HUES48 (cell line): ENCODE measurements at regions not wholly inside any gene's neighbourhood (a gene's known extent, or its start where the extent isn't known, plus 50 kb on each side); places are given as distances from the start of the nearest gene placed in this dataset.

Experiments
- H3K27ac ChIP-seq: one replicate; pipeline ENCODE4 v1.7.0; 2013; ENCODE audit warnings: low read depth, low read length, inconsistent platforms
- H3K27me3 ChIP-seq: 2 replicates; pipeline ENCODE4 v1.6.1; 2013; ENCODE audit warnings: mild to moderate bottlenecking, low read length; ENCODE audit not compliant: control insufficient read depth, insufficient read depth
- H3K36me3 ChIP-seq: 2 replicates; pipeline ENCODE4 v1.6.1; 2013; ENCODE audit warnings: low read length; ENCODE audit not compliant: control insufficient read depth, insufficient read depth
- H3K4me1 ChIP-seq: 2 replicates; pipeline ENCODE4 v1.6.1; 2013; ENCODE audit warnings: mild to moderate bottlenecking, low read length; ENCODE audit not compliant: control insufficient read depth, insufficient read depth
- H3K4me3 ChIP-seq: 2 replicates; pipeline ENCODE4 v1.5.1; 2013; ENCODE audit warnings: mild to moderate bottlenecking, low read depth, low read length
- H3K9ac ChIP-seq: 2 replicates; pipeline ENCODE4 v1.6.1; 2013; ENCODE audit warnings: mild to moderate bottlenecking, low read depth, low read length, moderate library complexity
- H3K9me3 ChIP-seq: 2 replicates; pipeline ENCODE4 v1.6.1; 2013; ENCODE audit warnings: low read length; ENCODE audit not compliant: control insufficient read depth, insufficient read depth

DNA sequence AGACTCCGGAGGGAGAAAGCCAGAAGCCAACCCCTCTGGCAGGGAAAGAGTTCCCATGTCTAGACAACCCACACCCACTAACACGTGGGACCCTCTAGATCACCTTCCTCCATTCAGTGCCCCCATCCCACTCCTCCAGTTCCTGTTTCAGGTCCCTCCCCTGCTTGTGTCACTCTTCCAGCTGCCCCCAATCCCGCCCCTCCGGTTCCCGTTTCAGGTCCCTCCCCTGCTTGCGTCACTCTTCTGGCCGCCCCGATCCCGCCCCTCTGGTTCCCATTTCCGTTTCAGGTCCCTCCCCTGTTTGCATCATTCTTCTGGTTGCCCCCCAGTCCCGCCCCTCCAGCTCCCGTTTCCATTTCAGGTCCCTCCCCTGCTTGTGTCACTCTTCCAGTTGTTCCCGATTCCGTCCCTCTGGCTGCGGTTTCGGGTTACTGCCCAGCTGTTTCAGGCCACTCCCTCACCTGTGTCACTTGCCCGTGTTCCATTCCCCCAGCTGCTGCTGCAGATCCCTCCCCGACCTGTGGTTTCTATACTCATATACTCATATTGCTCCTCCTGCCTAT is 64.8 kb upstream of the RANBP6 start:
- peak overlapping the region; percentile 53 for H3K4me3 ChIP-seq
- peaks cover 28% of the 10 kb centered on the region for H3K4me1 ChIP-seq
- no peaks in the 10 kb centered on the region for H3K36me3 ChIP-seq
- H3K27me3 ChIP-seq = no peaks in the 10 kb centered on the region
- H3K9ac ChIP-seq = peak overlapping the region; percentile 55; the same call in 1 of the 2 replicates
- peak overlapping the region; percentile 56 for H3K27ac ChIP-seq
- H3K9me3 ChIP-seq = no peaks in the 10 kb centered on the region

DNA sequence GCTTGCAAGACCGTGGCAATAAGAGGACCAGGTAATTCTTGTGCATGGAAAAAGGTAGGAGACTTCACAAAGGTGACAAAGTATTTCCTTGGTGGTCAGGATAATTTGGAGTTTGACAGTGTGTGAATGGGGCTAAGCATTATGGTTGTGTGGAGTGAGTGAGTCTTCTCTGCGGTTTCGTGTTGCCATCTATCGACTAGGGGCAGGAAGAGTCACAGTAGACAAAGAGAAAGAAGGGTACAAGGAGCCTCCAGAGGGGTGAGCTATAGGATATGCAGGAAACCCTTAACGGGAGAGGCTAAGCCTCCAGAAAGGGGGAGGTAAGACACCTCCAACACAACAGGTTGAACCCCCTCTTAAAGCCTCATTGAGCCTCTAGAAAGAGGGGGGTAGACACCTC is 64.0 kb upstream of the RANBP6 start:
- Histone ChIP-seq H3K9me3 (no peaks in the 10 kb centered on the region), H3K4me3 (peak overlapping the region; percentile 47; the same call in 1 of the 2 replicates), H3K9ac (no peak overlapping the region; the same call in 1 of the 2 replicates), H3K27ac (peak overlapping the region; percentile 71), H3K36me3 (no peaks in the 10 kb centered on the region), H3K4me1 (peaks cover 28% of the 10 kb centered on the region), H3K27me3 (no peaks in the 10 kb centered on the region)

- no peaks in the 10 kb centered on the region for H3K9me3 ChIP-seq
- no peaks in the 10 kb centered on the region for H3K36me3 ChIP-seq
- H3K27me3 ChIP-seq = no peaks in the 10 kb centered on the region
- H3K4me3 ChIP-seq = no peak overlapping the region
- no peak overlapping the region; the same call in 1 of the 2 replicates for H3K9ac ChIP-seq
- H3K27ac ChIP-seq = peak overlapping the region; percentile 71
- peaks cover 28% of the 10 kb centered on the region for H3K4me1 ChIP-seq
These were observed 63.1 kb upstream of the RANBP6 start for GRCh38 chr9:6078382-6079105.

DNA sequence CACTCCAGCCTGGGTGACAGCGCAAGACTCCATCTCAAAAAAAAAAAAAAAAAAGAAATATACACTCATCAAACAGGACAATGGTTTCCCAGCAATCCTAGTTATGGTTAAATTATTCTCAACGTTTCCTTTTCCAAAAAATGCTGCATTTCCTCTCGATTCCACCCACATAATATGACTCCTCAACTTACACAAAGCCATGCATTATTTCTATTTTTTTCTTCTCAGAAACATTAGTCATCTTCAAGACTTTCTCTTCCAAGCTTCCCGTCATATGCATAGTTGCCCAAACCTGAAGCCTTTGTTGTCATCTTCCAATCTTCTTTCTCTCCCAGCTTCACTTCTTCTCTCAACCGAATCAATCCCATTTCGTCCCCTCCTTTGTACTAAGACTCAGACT is 61.4 kb upstream of the RANBP6 start:
- Histone ChIP-seq H3K27ac (no peak overlapping the region), H3K27me3 (no peaks in the 10 kb centered on the region), H3K9me3 (no peaks in the 10 kb centered on the region), H3K4me1 (peaks cover 28% of the 10 kb centered on the region), H3K4me3 (no peak overlapping the region), H3K9ac (no peak overlapping the region), H3K36me3 (no peaks in the 10 kb centered on the region)

DNA sequence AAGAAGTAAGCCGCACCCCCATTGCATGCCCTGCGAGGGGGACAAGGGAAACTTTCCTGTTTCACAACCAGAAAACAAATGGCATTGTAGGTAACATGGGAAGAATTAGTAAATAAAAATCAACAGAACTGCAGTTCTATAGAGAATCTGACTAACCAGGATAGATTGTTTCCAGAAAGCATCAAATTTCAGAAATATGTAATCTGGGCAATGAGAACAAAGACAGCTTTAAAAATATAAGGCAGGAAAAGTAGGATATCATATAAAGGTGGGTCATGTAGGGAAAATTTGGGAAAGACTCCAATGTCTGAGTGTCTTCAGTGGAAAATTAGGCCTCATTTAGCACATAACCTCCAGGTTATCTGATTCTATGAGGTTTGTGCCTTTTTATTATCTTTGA is 58.3 kb upstream of the RANBP6 start:
- Histone ChIP-seq H3K27ac (no peak overlapping the region), H3K4me3 (no peak overlapping the region), H3K36me3 (no peaks in the 10 kb centered on the region), H3K9ac (no peak overlapping the region), H3K27me3 (no peaks in the 10 kb centered on the region), H3K4me1 (peaks cover 7% of the 10 kb centered on the region), H3K9me3 (no peaks in the 10 kb centered on the region)

DNA sequence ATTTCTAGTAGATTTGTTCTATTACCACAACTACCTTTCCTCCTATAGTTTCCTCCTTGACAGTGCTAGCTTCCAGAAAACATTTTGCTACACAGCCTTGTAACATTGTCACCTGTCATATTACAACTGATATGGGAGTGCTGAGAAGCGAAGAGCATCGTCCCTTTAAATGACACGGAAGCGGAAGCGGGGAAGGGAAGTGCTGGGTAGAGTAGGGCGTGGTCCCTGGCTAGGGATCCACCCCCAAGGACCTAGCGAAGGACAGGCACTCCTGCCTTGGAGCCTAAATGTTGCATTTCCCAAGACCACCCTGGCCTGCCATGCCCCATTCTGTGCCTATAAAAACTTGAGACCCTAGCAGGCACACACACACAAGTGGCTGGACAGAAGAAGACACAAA is 57.4 kb upstream of the RANBP6 start:
- Histone ChIP-seq H3K27ac (no peak overlapping the region), H3K27me3 (no peaks in the 10 kb centered on the region), H3K4me1 (no peaks in the 10 kb centered on the region), H3K9me3 (no peaks in the 10 kb centered on the region), H3K36me3 (no peaks in the 10 kb centered on the region), H3K4me3 (no peak overlapping the region), H3K9ac (no peak overlapping the region)

DNA sequence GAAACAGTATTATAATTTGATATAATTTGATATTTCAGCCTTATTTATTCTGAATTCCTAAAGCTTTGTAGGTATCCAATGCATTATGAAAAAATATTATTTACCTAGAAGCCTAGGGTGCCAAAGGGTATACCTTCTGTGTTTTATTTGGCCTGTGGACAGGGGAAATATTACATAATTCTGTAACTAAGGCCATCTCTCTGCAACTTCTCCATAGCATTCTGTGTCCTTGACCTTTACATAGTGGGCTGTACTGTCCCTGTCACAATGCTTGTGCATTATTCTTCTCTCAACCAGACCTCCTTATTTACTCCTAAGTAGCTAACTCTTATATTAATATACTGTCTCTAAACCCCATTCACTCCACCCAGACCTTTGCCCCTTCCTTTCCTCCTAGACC is 57.0 kb upstream of the RANBP6 start:
- Histone ChIP-seq H3K9ac (no peak overlapping the region), H3K27me3 (no peaks in the 10 kb centered on the region), H3K4me3 (no peak overlapping the region), H3K27ac (no peak overlapping the region), H3K9me3 (no peaks in the 10 kb centered on the region), H3K36me3 (no peaks in the 10 kb centered on the region), H3K4me1 (no peaks in the 10 kb centered on the region)

GRCh38 chr9:6068983-6069382 is 53.6 kb upstream of the RANBP6 start:
- Histone ChIP-seq H3K27me3 (no peaks in the 10 kb centered on the region), H3K4me3 (no peak overlapping the region), H3K4me1 (no peaks in the 10 kb centered on the region), H3K27ac (no peak overlapping the region), H3K36me3 (no peaks in the 10 kb centered on the region), H3K9ac (no peak overlapping the region), H3K9me3 (peaks cover under 1% of the 10 kb centered on the region; the same call in 1 of the 2 replicates)

GRCh38 chr9:6067426-6067825 is 52.0 kb upstream of the RANBP6 start:
- Histone ChIP-seq H3K27ac (no peak overlapping the region), H3K4me3 (no peak overlapping the region)

More at GRCh38 chr9:6067426-6067825, 52.0 kb upstream of the RANBP6 start:
- Histone ChIP-seq H3K36me3 (no peaks in the 10 kb centered on the region), H3K27me3 (no peaks in the 10 kb centered on the region), H3K4me1 (no peaks in the 10 kb centered on the region), H3K9me3 (peaks cover 14% of the 10 kb centered on the region; the same call in 1 of the 2 replicates), H3K9ac (no peak overlapping the region)
